Upper lobe of left lung (tissue), 4 donors: ENCODE measurements at regions not wholly inside any gene's neighbourhood (a gene's known extent, or its start where the extent isn't known, plus 50 kb on each side); places are given as distances from the start of the nearest gene placed in this dataset.

Experiments used
- CTCF ChIP-seq, 6 experiments: fragments of 450-650 bp in 4 of 6; fragments of 200-600 bp in 2 of 6; sonication (generic) in 2 of 6; IDR thresholded peaks; one replicate each; pipeline ENCODE4 v1.5.1; 2016 to 2019; ENCODE audit warnings: antibody characterized with exemption in 6 of 6
- EP300 ChIP-seq, 4 donors: sonication (generic); formaldehyde crosslinking; IDR thresholded peaks; one replicate each; pipeline ENCODE4 v1.5.1; 2017; ENCODE audit warnings: antibody characterized with exemption in 4 of 4, control low read depth in 2 of 4

GRCh38 chr22:25493794-25494193 is 70.7 kb upstream of the GRK3 start:
- TF ChIP-seq CTCF (IDR thresholded peaks at IDR 0.05), result no peak
- TF ChIP-seq EP300 (IDR thresholded peaks at IDR 0.05), result no peak
